ENCODE measurements at regions not wholly inside any gene's neighbourhood (a gene's known extent, or its start where the extent isn't known, plus 50 kb on each side); places are given as distances from the start of the nearest gene placed in this dataset.

DNA sequence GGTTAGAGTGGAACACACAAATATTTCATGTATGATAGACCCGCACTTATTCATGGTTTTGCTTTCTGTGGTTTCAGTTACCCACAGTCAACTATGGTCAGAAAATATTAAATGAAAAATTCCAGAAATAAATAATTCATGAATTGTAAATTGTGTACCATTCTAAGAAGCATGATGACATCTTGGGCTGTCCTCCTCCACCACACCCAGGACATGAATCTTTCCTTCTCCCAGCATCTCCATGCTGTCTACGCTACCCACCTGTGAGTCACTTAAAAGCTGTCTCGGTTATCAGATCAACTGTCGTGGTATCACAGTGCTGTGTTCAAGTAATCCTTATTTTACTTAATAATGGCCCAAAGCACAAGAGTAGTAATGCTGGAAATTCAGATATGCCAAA is 419.6 kb upstream of the NRP1 start:
- Histone ChIP-seq H3K27me3 (replicated peaks; ENCODE audit: insufficient read depth) (peaks cover 4% of the 10 kb centered on the region; the same call in 1 of the 2 replicates), H3K9me3 (ENCODE audit: low read depth) (no peaks in the 10 kb centered on the region)

DNA sequence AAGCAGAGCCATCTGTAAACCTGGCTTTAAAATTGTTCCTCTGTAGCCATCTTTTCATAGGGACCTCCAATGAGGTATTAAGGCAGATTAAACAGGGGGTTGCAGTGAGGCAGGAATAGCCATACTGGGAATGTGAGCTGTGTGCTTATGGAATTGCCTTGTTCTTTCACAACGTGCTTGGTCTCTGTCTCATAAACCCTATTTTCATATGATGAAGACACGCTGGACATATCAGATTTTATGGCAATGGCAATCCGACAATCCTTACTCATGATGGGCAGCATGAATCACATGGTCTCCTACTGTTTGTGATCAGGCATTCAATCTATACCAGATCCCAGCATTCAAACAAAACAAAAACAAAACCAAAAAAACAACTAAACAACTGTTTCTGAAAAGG is 418.9 kb upstream of the NRP1 start:
- 55 to 75% methylated on average over 3 of the region's 3 CpGs for WGBS, 2 experiments (ENCODE audit: low coverage in 1 of 2, low lambda C conversion rate in 2 of 2, missing lambda C conversion rate in 2 of 2)

More for the DNA sequence above, 419.6 kb upstream of the NRP1 start:
- in situ Hi-C loops (cut with MboI): no loop called here
- no peak for DNase-seq
- H2AFZ ChIP-seq: no peak overlapping the region
- no peaks in the 10 kb centered on the region for H3F3A ChIP-seq (ENCODE audit: insufficient read depth)
- no peak overlapping the region for H3K4me3 ChIP-seq
- TF ChIP-seq EZH2phosphoT487 (IDR thresholded peaks at IDR 0.05; ENCODE audit: insufficient read depth, low read depth) (no peak), EZH2 (IDR thresholded peaks at IDR 0.05; ENCODE audit: insufficient read depth, poor library complexity, severe bottlenecking) (no peak)
- no peak overlapping the region for H3K9ac ChIP-seq
- WGBS, 2 experiments (ENCODE audit: low coverage in 1 of 2, low lambda C conversion rate in 2 of 2, missing lambda C conversion rate in 2 of 2): 69 to 71% methylated on average over 4 of the region's 4 CpGs
- H3K4me2 ChIP-seq (ENCODE audit: unreplicated experiment): no peak overlapping the region
- no peak overlapping the region for H3K27ac ChIP-seq
- no peaks in the 10 kb centered on the region for H4K20me1 ChIP-seq (ENCODE audit: insufficient read depth)
- H3K9me2 ChIP-seq (ENCODE audit: insufficient read depth): no peaks in the 10 kb centered on the region
- H3K4me1 ChIP-seq (ENCODE audit: insufficient read depth): no peaks in the 10 kb centered on the region
- no peaks in the 10 kb centered on the region for H3K79me2 ChIP-seq (ENCODE audit: insufficient read depth)
- no peaks in the 10 kb centered on the region for H3K36me3 ChIP-seq (ENCODE audit: low read depth)

DNA sequence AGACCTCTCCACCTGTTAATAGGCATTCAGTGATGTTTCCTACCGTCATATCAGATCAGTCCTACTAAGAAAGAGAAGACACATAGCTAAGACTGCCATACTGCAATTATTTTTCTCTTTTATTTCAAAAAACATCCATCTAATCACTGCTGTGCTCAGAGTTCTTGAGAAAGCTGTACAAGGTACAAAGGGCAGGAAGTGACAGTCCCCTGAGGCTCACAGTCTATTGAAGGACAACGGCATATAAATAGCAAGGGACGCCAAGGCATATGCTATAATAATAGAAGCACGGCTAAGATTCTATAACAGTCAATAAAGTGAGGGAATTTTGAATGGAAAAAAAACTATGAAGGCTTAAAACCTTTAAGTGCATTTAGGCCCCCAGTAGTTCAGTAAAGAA is 415.3 kb upstream of the NRP1 start:
- H3K27ac ChIP-seq: no peak overlapping the region
- in situ Hi-C loops (cut with MboI): no loop called here
- no peaks in the 10 kb centered on the region for H3K9me3 ChIP-seq (ENCODE audit: low read depth)
- no peaks in the 10 kb centered on the region for H3K79me2 ChIP-seq (ENCODE audit: insufficient read depth)
- no peak overlapping the region for H2AFZ ChIP-seq
- 90 to 92% methylated on average over 4 of the region's 4 CpGs for WGBS, 2 experiments (ENCODE audit: low coverage in 1 of 2, low lambda C conversion rate in 2 of 2, missing lambda C conversion rate in 2 of 2)
- no peaks in the 10 kb centered on the region for H4K20me1 ChIP-seq (ENCODE audit: insufficient read depth)
- DNase-seq: no peak
- no peak overlapping the region for H3K4me3 ChIP-seq
- no peaks in the 10 kb centered on the region for H3F3A ChIP-seq (ENCODE audit: insufficient read depth)
- H3K36me3 ChIP-seq (ENCODE audit: low read depth): no peaks in the 10 kb centered on the region
- no peak overlapping the region for H3K4me2 ChIP-seq (ENCODE audit: unreplicated experiment)
- TF ChIP-seq EZH2 (IDR thresholded peaks at IDR 0.05; ENCODE audit: insufficient read depth, poor library complexity, severe bottlenecking) (no peak), EZH2phosphoT487 (IDR thresholded peaks at IDR 0.05; ENCODE audit: insufficient read depth, low read depth) (no peak)
- no peaks in the 10 kb centered on the region for H3K9me2 ChIP-seq (ENCODE audit: insufficient read depth)
- no peaks in the 10 kb centered on the region for H3K4me1 ChIP-seq (ENCODE audit: insufficient read depth)
- peaks cover 4% of the 10 kb centered on the region; the same call in 1 of the 2 replicates for H3K27me3 ChIP-seq (replicated peaks; ENCODE audit: insufficient read depth)
- H3K9ac ChIP-seq: no peak overlapping the region

More for the DNA sequence above, 418.9 kb upstream of the NRP1 start:
- Histone ChIP-seq H3K27ac (no peak overlapping the region), H3K9me2 (ENCODE audit: insufficient read depth) (no peaks in the 10 kb centered on the region), H3K4me1 (ENCODE audit: insufficient read depth) (no peaks in the 10 kb centered on the region), H3K9ac (no peak overlapping the region), H4K20me1 (ENCODE audit: insufficient read depth) (no peaks in the 10 kb centered on the region), H3K9me3 (ENCODE audit: low read depth) (no peaks in the 10 kb centered on the region), H2AFZ (no peak overlapping the region), H3F3A (ENCODE audit: insufficient read depth) (no peaks in the 10 kb centered on the region), H3K4me2 (ENCODE audit: unreplicated experiment) (no peak overlapping the region), H3K4me3 (no peak overlapping the region), H3K27me3 (replicated peaks; ENCODE audit: insufficient read depth) (peaks cover 4% of the 10 kb centered on the region; the same call in 1 of the 2 replicates), H3K36me3 (ENCODE audit: low read depth) (no peaks in the 10 kb centered on the region), H3K79me2 (ENCODE audit: insufficient read depth) (no peaks in the 10 kb centered on the region)
- TF ChIP-seq EZH2 (IDR thresholded peaks at IDR 0.05; ENCODE audit: insufficient read depth, poor library complexity, severe bottlenecking) (no peak), EZH2phosphoT487 (IDR thresholded peaks at IDR 0.05; ENCODE audit: insufficient read depth, low read depth) (no peak)
- in situ Hi-C loops (cut with MboI): no loop called here
- DNase-seq: no peak

DNA sequence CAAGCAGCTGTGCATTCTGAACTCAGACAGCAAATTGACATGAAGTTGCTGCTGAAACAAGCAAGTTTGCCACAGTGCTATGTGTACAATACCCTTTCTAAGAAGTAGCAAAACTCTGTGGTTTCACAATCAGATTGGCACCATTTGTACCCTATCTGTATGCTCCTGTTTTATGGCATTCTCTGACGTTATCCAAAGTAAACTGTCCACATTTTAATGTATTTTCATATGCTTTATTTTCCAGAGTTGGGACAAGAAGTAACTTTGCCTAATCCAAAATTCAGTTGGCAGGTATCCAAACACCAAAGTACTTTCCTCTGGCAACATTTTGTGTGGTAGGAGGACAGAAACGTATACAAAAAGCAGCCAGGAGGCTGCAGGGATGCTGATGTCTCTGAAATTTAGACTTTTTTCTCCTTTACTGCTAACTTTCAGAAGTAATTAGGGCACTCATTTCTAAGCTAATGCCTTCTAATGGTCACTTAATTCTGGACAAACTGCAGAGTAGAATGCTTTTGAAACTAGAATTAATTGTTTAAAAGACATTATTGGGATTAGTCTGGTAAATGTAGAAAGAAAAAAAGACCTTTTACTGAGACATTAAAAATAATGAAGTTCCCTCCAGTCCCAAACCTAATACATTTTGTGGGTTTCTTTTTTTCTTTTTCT is 414.7 kb upstream of the NRP1 start:
- Histone ChIP-seq H3K27ac (no peak overlapping the region), H3K4me1 (ENCODE audit: insufficient read depth) (no peaks in the 10 kb centered on the region), H3K9me3 (ENCODE audit: low read depth) (no peaks in the 10 kb centered on the region), H3F3A (ENCODE audit: insufficient read depth) (no peaks in the 10 kb centered on the region), H3K9me2 (ENCODE audit: insufficient read depth) (no peaks in the 10 kb centered on the region), H3K36me3 (ENCODE audit: low read depth) (no peaks in the 10 kb centered on the region), H2AFZ (no peak overlapping the region), H3K4me2 (ENCODE audit: unreplicated experiment) (no peak overlapping the region), H3K4me3 (no peak overlapping the region), H3K79me2 (ENCODE audit: insufficient read depth) (no peaks in the 10 kb centered on the region), H3K27me3 (replicated peaks; ENCODE audit: insufficient read depth) (peaks cover 4% of the 10 kb centered on the region; the same call in 1 of the 2 replicates), H3K9ac (no peak overlapping the region), H4K20me1 (ENCODE audit: insufficient read depth) (no peaks in the 10 kb centered on the region)
- 15 to 19% methylated on average over 2 of the region's 2 CpGs for WGBS, 2 experiments (ENCODE audit: low coverage in 1 of 2, low lambda C conversion rate in 2 of 2, missing lambda C conversion rate in 2 of 2)
- TF ChIP-seq EZH2 (IDR thresholded peaks at IDR 0.05; ENCODE audit: insufficient read depth, poor library complexity, severe bottlenecking): no peak
- TF ChIP-seq EZH2phosphoT487 (IDR thresholded peaks at IDR 0.05; ENCODE audit: insufficient read depth, low read depth): no peak
- in situ Hi-C loops (cut with MboI): no loop called here
- DNase-seq: no peak
